ENCODE measurements at regions not wholly inside any gene's neighbourhood (a gene's known extent, or its start where the extent isn't known, plus 50 kb on each side); places are given as distances from the start of the nearest gene placed in this dataset.
"Not testable (repeated sequence)": the region's sequence is repeated elsewhere in the genome, so short reads cannot be mapped to it uniquely, and the experiment has no call there.

GRCh38 chr19:28632371-28633080 is 580.4 kb downstream of the UQCRFS1 start:
- DNase-seq (ENCODE audit: low read depth), result no peak

GRCh38 chr19:28631961-28632360 is 581.0 kb downstream of the UQCRFS1 start:
- DNase-seq (ENCODE audit: low read depth), result no peak

GRCh38 chr19:28627669-28628068 is 585.3 kb downstream of the UQCRFS1 start:
- no peak for DNase-seq (ENCODE audit: low read depth)

- DNase-seq (ENCODE audit: low read depth), result not testable (repeated sequence)
Measured at GRCh38 chr19:28626407-28626806, 586.5 kb downstream of the UQCRFS1 start.

GRCh38 chr19:28619816-28620429 is 593.0 kb downstream of the UQCRFS1 start:
- no peak for DNase-seq (ENCODE audit: low read depth)

- DNase-seq (ENCODE audit: low read depth), result no peak
Measured at GRCh38 chr19:28618504-28618903, 594.4 kb downstream of the UQCRFS1 start.

- DNase-seq (ENCODE audit: low read depth), result no peak
Measured at GRCh38 chr19:28615966-28616365, 597.0 kb downstream of the UQCRFS1 start.

- no peak for DNase-seq (ENCODE audit: low read depth)
Measured at GRCh38 chr19:28615546-28615916, 597.4 kb downstream of the UQCRFS1 start.

GRCh38 chr19:28614634-28615545 is 598.1 kb downstream of the UQCRFS1 start:
- DNase-seq (ENCODE audit: low read depth), result no peak

- DNase-seq (ENCODE audit: low read depth), result no peak
Measured at GRCh38 chr19:28612275-28612769, 600.6 kb downstream of the UQCRFS1 start.

GRCh38 chr19:28611227-28611914 is 601.6 kb downstream of the UQCRFS1 start:
- not testable (repeated sequence) for DNase-seq (ENCODE audit: low read depth)

- no peak for DNase-seq (ENCODE audit: low read depth)
Measured at GRCh38 chr19:28610731-28611130, 602.2 kb downstream of the UQCRFS1 start.

- no peak for DNase-seq (ENCODE audit: low read depth)
Measured at GRCh38 chr19:28609944-28610343, 603.0 kb downstream of the UQCRFS1 start.

- no peak for DNase-seq (ENCODE audit: low read depth)
Measured at GRCh38 chr19:28609091-28609755, 603.7 kb downstream of the UQCRFS1 start.

GRCh38 chr19:28608292-28608691 is 604.7 kb downstream of the UQCRFS1 start:
- no peak for DNase-seq (ENCODE audit: low read depth)

- DNase-seq (ENCODE audit: low read depth), result no peak
Measured at GRCh38 chr19:28607066-28607583, 605.8 kb downstream of the UQCRFS1 start.

- DNase-seq (ENCODE audit: low read depth), result no peak
Measured at GRCh38 chr19:28606269-28607032, 606.5 kb downstream of the UQCRFS1 start.

- DNase-seq (ENCODE audit: low read depth), result no peak
Measured at GRCh38 chr19:28605501-28606268, 607.3 kb downstream of the UQCRFS1 start.

- no peak for DNase-seq (ENCODE audit: low read depth)
Measured at GRCh38 chr19:28603453-28603852, 609.5 kb downstream of the UQCRFS1 start.
